WTC11 (cell line): ENCODE measurements at regions not wholly inside any gene's neighbourhood (a gene's known extent, or its start where the extent isn't known, plus 50 kb on each side); places are given as distances from the start of the nearest gene placed in this dataset.

Experiments
- ATAC-seq: fragments of 200-7000 bp; cut with Tn5 transposase; 2 replicates; pipeline ENCODE4 v1.10.0; 2021; ENCODE audit warnings: mild to moderate bottlenecking, moderate library complexity
- CTCF ChIA-PET: fragments of 300-600 bp; sonication (Branson Sonifier 250); formaldehyde crosslinking; loops from one replicate; lab custom pipeline; 2021; ENCODE audit warnings: antibody characterized with exemption; lab: Charles Lee
- POLR2A ChIA-PET: fragments of 350-600 bp; sonication (Branson Sonifier 250); formaldehyde crosslinking; loops from one replicate; lab custom pipeline; 2021; ENCODE audit warnings: antibody characterized with exemption; lab: Charles Lee
- DNase-seq: peaks from one replicate; pipeline ENCODE4 v3.0.0; 2021; ENCODE audit warnings: low spot score
- H3K27ac Mint-ChIP-seq: 2 replicates; pipeline ENCODE4 v1.8.0; 2021; ENCODE audit warnings: mixed read lengths
- H3K27me3 Mint-ChIP-seq: 2 replicates; pipeline ENCODE4 v1.8.0; 2021; ENCODE audit warnings: low read depth, mild to moderate bottlenecking, moderate library complexity, mixed read lengths
- H3K36me3 Mint-ChIP-seq: 2 replicates; pipeline ENCODE4 v1.8.0; 2021; ENCODE audit warnings: mixed read lengths
- H3K4me1 Mint-ChIP-seq: 2 replicates; pipeline ENCODE4 v1.8.0; 2022; ENCODE audit warnings: mixed read lengths
- H3K4me3 Mint-ChIP-seq: 2 replicates; pipeline ENCODE4 v1.8.0; 2021; ENCODE audit warnings: mild to moderate bottlenecking, moderate library complexity, mixed read lengths
- H3K9me3 Mint-ChIP-seq: 2 replicates; pipeline ENCODE4 v1.8.0; 2021; ENCODE audit warnings: mixed read lengths
- AR ChIP-seq: fragments of 250-450 bp; sonication (Bioruptor Pico); IDR thresholded peaks from 2 replicates; pipeline ENCODE4 v1.9.0; 2021; ENCODE audit warnings: mild to moderate bottlenecking
- ATF1 ChIP-seq: sonication (generic); formaldehyde crosslinking; IDR thresholded peaks from 2 replicates; pipeline ENCODE4 v1.8.1; 2023; ENCODE audit warnings: mild to moderate bottlenecking, moderate library complexity, missing genetic modification reagents
- CREB1 ChIP-seq: sonication (generic); formaldehyde crosslinking; IDR thresholded peaks from 2 replicates; pipeline ENCODE4 v1.8.0; 2023; ENCODE audit warnings: mild to moderate bottlenecking, missing genetic modification reagents
- ELF4 ChIP-seq: sonication (generic); formaldehyde crosslinking; IDR thresholded peaks from 2 replicates; pipeline ENCODE4 v1.8.1; 2022; ENCODE audit warnings: low read depth, mild to moderate bottlenecking, moderate library complexity, missing genetic modification reagents
- ETV6 ChIP-seq: sonication (generic); formaldehyde crosslinking; IDR thresholded peaks from 2 replicates; pipeline ENCODE4 v1.8.1; 2022; ENCODE audit warnings: mild to moderate bottlenecking, missing genetic modification reagents
- FOXK1 ChIP-seq: sonication (generic); formaldehyde crosslinking; IDR thresholded peaks from 2 replicates; pipeline ENCODE4 v1.8.0; 2022; ENCODE audit warnings: mild to moderate bottlenecking, moderate library complexity, missing genetic modification reagents
- JAZF1 ChIP-seq: fragments of 250-450 bp; sonication (Bioruptor Pico); IDR thresholded peaks from 2 replicates; pipeline ENCODE4 v1.9.0; 2021; ENCODE audit warnings: moderate library complexity, mild to moderate bottlenecking, inconsistent platforms
- JUN ChIP-seq: sonication (generic); formaldehyde crosslinking; IDR thresholded peaks from 2 replicates; pipeline ENCODE4 v1.8.0; 2023; ENCODE audit warnings: mild to moderate bottlenecking, missing genetic modification reagents
- NR3C1 ChIP-seq: sonication (generic); formaldehyde crosslinking; conservative IDR thresholded peaks from 2 replicates; pipeline ENCODE4 v1.8.1; 2023; ENCODE audit warnings: low read depth, mild to moderate bottlenecking, missing genetic modification reagents
- OVOL2 ChIP-seq: fragments of 250-450 bp; sonication (Bioruptor Pico); IDR thresholded peaks from 2 replicates; pipeline ENCODE4 v1.9.0; 2021; ENCODE audit warnings: mild to moderate bottlenecking, borderline replicate concordance
- RELA ChIP-seq: sonication (generic); formaldehyde crosslinking; IDR thresholded peaks from 2 replicates; pipeline ENCODE4 v1.8.1; 2022; ENCODE audit warnings: missing genetic modification reagents, mild to moderate bottlenecking, borderline replicate concordance
- RORB ChIP-seq: fragments of 250-450 bp; sonication (Bioruptor Pico); IDR thresholded peaks from 2 replicates; pipeline ENCODE4 v1.9.0; 2021; ENCODE audit warnings: mild to moderate bottlenecking
- SMAD3 ChIP-seq: sonication (generic); formaldehyde crosslinking; IDR thresholded peaks from 2 replicates; pipeline ENCODE4 v1.8.0; 2022; ENCODE audit warnings: missing genetic modification reagents, mild to moderate bottlenecking, borderline replicate concordance
- TEAD1 ChIP-seq: sonication (generic); formaldehyde crosslinking; IDR thresholded peaks from 2 replicates; pipeline ENCODE4 v1.8.0; 2022; ENCODE audit warnings: mild to moderate bottlenecking, missing genetic modification reagents
- ZMAT4 ChIP-seq: fragments of 250-450 bp; sonication (Bioruptor Pico); IDR thresholded peaks from 2 replicates; pipeline ENCODE4 v1.9.0; 2021; ENCODE audit warnings: mild to moderate bottlenecking
- ZNF121 ChIP-seq: sonication (generic); formaldehyde crosslinking; IDR thresholded peaks from 2 replicates; pipeline ENCODE4 v1.8.0; 2023; ENCODE audit warnings: missing genetic modification reagents
- ZNF219 ChIP-seq: sonication (generic); formaldehyde crosslinking; IDR thresholded peaks from 2 replicates; pipeline ENCODE4 v1.8.0; 2023; ENCODE audit warnings: missing genetic modification reagents, mild to moderate bottlenecking, borderline replicate concordance
- ZNF396 ChIP-seq: fragments of 250-450 bp; sonication (Bioruptor Pico); IDR thresholded peaks from 2 replicates; pipeline ENCODE4 v1.8.0; 2021; ENCODE audit warnings: mild to moderate bottlenecking, moderate library complexity, borderline replicate concordance
- ZNF423 ChIP-seq: fragments of 250-450 bp; sonication (Bioruptor Pico); IDR thresholded peaks from 2 replicates; pipeline ENCODE4 v2.1.2; 2022; ENCODE audit warnings: mild to moderate bottlenecking, moderate library complexity
- ZNF671 ChIP-seq: fragments of 250-450 bp; sonication (Bioruptor Pico); IDR thresholded peaks from 2 replicates; pipeline ENCODE4 v1.8.0; 2021; ENCODE audit warnings: mild to moderate bottlenecking
- ZSCAN18 ChIP-seq: fragments of 250-450 bp; sonication (Bioruptor Pico); IDR thresholded peaks from 2 replicates; pipeline ENCODE4 v2.1.2; 2022; ENCODE audit warnings: mild to moderate bottlenecking, moderate library complexity
- TF ChIP-seq, protein P1 (sequence below): sonication (generic); formaldehyde crosslinking; IDR thresholded peaks from 2 replicates; pipeline ENCODE4 v1.8.1; 2023; ENCODE audit warnings: mild to moderate bottlenecking, missing genetic modification reagents
- TF ChIP-seq, protein P2 (sequence below): fragments of 250-450 bp; sonication (Bioruptor Pico); IDR thresholded peaks from 2 replicates; pipeline ENCODE4 v1.8.0; 2021; ENCODE audit warnings: mild to moderate bottlenecking

DNA sequence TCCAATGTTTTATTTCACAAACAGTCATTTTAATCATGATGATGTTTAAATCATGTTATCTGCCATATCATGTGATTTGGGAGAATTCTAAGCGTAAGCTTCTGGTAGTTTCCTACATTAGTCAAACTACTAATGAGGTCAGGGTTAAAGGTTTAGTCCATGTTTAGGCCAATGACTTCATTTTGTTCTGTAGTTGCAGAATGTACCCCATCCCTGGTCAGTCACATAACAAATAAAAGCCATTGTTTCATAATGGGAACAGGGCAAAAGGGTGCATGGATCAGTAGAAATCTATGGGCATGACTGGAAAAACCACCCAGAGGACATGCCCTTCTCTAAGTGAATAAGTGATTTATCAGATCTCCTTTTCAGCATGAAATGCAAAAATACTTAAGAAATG, 138.4 kb upstream of the ABCB5 start:
- TF ChIP-seq ELF4 (no peak), OVOL2 (no peak), CREB1 (CRISPR knock-in tag) (no peak), JAZF1 (CRISPR knock-in tag) (no peak), ZNF423 (CRISPR knock-in tag) (no peak), ZNF219 (CRISPR knock-in tag) (no peak), JUN (CRISPR knock-in tag) (no peak)
- TF ChIP-seq, protein P1, sequence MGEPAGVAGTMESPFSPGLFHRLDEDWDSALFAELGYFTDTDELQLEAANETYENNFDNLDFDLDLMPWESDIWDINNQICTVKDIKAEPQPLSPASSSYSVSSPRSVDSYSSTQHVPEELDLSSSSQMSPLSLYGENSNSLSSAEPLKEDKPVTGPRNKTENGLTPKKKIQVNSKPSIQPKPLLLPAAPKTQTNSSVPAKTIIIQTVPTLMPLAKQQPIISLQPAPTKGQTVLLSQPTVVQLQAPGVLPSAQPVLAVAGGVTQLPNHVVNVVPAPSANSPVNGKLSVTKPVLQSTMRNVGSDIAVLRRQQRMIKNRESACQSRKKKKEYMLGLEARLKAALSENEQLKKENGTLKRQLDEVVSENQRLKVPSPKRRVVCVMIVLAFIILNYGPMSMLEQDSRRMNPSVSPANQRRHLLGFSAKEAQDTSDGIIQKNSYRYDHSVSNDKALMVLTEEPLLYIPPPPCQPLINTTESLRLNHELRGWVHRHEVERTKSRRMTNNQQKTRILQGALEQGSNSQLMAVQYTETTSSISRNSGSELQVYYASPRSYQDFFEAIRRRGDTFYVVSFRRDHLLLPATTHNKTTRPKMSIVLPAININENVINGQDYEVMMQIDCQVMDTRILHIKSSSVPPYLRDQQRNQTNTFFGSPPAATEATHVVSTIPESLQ (CRISPR knock-in tag), result no peak
- CTCF ChIA-PET, result interaction anchor here (1.4 to 1.9 kb wide), 2 partner anchors 9 to 121 kb away, joined by 4 to 8 read pairs; no protein-coding TSS in a partner anchor
- H3K36me3 Mint-ChIP-seq, result no peaks in the 10 kb centered on the region
- H3K9me3 Mint-ChIP-seq, result no peaks in the 10 kb centered on the region
- POLR2A ChIA-PET, result no interaction called here
- no peak for DNase-seq
- H3K4me1 Mint-ChIP-seq, result no peaks in the 10 kb centered on the region
- no peaks in the 10 kb centered on the region for H3K27me3 Mint-ChIP-seq
- H3K4me3 Mint-ChIP-seq, result no peak overlapping the region
- H3K27ac Mint-ChIP-seq, result no peak overlapping the region
- no peak for ATAC-seq

GRCh38 chr7:20479706-20480105, 135.8 kb upstream of the ABCB5 start:
- no peaks in the 10 kb centered on the region for H3K36me3 Mint-ChIP-seq
- H3K27me3 Mint-ChIP-seq, result no peaks in the 10 kb centered on the region
- no peak for ATAC-seq
- DNase-seq, result no peak
- no peaks in the 10 kb centered on the region for H3K9me3 Mint-ChIP-seq
- H3K4me1 Mint-ChIP-seq, result no peaks in the 10 kb centered on the region
- H3K27ac Mint-ChIP-seq, result no peak overlapping the region
- TF ChIP-seq, protein P2, sequence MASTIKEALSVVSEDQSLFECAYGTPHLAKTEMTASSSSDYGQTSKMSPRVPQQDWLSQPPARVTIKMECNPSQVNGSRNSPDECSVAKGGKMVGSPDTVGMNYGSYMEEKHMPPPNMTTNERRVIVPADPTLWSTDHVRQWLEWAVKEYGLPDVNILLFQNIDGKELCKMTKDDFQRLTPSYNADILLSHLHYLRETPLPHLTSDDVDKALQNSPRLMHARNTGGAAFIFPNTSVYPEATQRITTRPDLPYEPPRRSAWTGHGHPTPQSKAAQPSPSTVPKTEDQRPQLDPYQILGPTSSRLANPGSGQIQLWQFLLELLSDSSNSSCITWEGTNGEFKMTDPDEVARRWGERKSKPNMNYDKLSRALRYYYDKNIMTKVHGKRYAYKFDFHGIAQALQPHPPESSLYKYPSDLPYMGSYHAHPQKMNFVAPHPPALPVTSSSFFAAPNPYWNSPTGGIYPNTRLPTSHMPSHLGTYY (CRISPR knock-in tag), result no peak
- TF ChIP-seq NR3C1 (CRISPR knock-in tag) (no peak), ZNF671 (no peak), ZMAT4 (CRISPR knock-in tag) (no peak), ETV6 (no peak), ZNF396 (CRISPR knock-in tag) (no peak), ZNF121 (CRISPR knock-in tag) (no peak), SMAD3 (CRISPR knock-in tag) (no peak), RELA (CRISPR knock-in tag) (no peak), ZSCAN18 (CRISPR knock-in tag) (no peak), TEAD1 (CRISPR knock-in tag) (no peak), ATF1 (CRISPR knock-in tag) (no peak), AR (CRISPR knock-in tag) (no peak), JAZF1 (CRISPR knock-in tag) (no peak), FOXK1 (CRISPR knock-in tag) (no peak), RORB (CRISPR knock-in tag) (no peak)
- TF ChIP-seq, protein P1 (CRISPR knock-in tag), result no peak
- POLR2A ChIA-PET, result no interaction called here
- no peak overlapping the region for H3K4me3 Mint-ChIP-seq
- CTCF ChIA-PET, result no interaction called here
